Common myeloid progenitor, CD34-positive (primary cell): ENCODE measurements at regions not wholly inside any gene's neighbourhood (a gene's known extent, or its start where the extent isn't known, plus 50 kb on each side); places are given as distances from the start of the nearest gene placed in this dataset.

Experiments used
- CTCF ChIA-PET: fragments of 350-600 bp; sonication (Branson Sonifier 250); formaldehyde crosslinking; loops from one replicate; lab custom pipeline; 2021; ENCODE audit warnings: antibody characterized with exemption; lab: Charles Lee
- POLR2A ChIA-PET: fragments of 350-600 bp; sonication (Branson Sonifier 250); formaldehyde crosslinking; loops from one replicate; lab custom pipeline; 2021; ENCODE audit warnings: antibody characterized with exemption; lab: Charles Lee
- DNase-seq, 3 donors: peaks; one replicate each; pipeline versions ENCODE4 v3.0.0 to v3.0.0-alpha.2; 2013
- H3K27ac ChIP-seq, 2 experiments: 1 replicate in 1 of 2; 2 replicates in 1 of 2; pipeline ENCODE4 v1.7.0; 2013; ENCODE audit warnings: inconsistent platforms in 2 of 2, low read length in 2 of 2, mild to moderate bottlenecking in 2 of 2, low read depth in 1 of 2, moderate library complexity in 1 of 2; ENCODE audit not compliant: severe bottlenecking in 2 of 2, insufficient read depth in 1 of 2, poor library complexity in 1 of 2
- H3K27me3 ChIP-seq, 5 experiments: replicated peaks in 2 of 5; 1 replicate in 3 of 5; 2 replicates in 2 of 5; pipeline versions ENCODE4 v1.6.1 to v1.7.0; 2013; ENCODE audit warnings: low read length in 4 of 5, mild to moderate bottlenecking in 2 of 5, moderate library complexity in 2 of 5, inconsistent platforms in 1 of 5; ENCODE audit not compliant: insufficient read depth in 5 of 5, control insufficient read depth in 4 of 5
- H3K36me3 ChIP-seq, 4 experiments: 1 replicate in 2 of 4; 2 replicates in 2 of 4; pipeline versions ENCODE4 v1.6.1 to v1.7.0; 2013; ENCODE audit warnings: low read length in 3 of 4, control low read depth in 1 of 4, mild to moderate bottlenecking in 1 of 4; ENCODE audit not compliant: control insufficient read depth in 4 of 4, insufficient read depth in 4 of 4
- H3K4me1 ChIP-seq, 4 experiments: 1 replicate in 3 of 4; 2 replicates in 1 of 4; pipeline versions ENCODE4 v1.6.1 to v1.7.1; 2013; ENCODE audit warnings: low read length in 3 of 4, mild to moderate bottlenecking in 3 of 4, control low read depth in 1 of 4, inconsistent platforms in 1 of 4, moderate library complexity in 1 of 4; ENCODE audit not compliant: control insufficient read depth in 4 of 4, insufficient read depth in 4 of 4; ENCODE audit errors: control extremely low read depth in 1 of 4
- H3K4me3 ChIP-seq, 7 experiments: 1 replicate in 4 of 7; 2 replicates in 3 of 7; pipeline versions ENCODE4 v1.5.1 to v1.7.0; 2013; ENCODE audit warnings: mild to moderate bottlenecking in 7 of 7, low read length in 6 of 7, moderate library complexity in 6 of 7, inconsistent platforms in 2 of 7, low read depth in 2 of 7, control low read depth in 1 of 7; ENCODE audit not compliant: insufficient read depth in 4 of 7, control insufficient read depth in 1 of 7; ENCODE audit errors: extremely low read depth in 1 of 7
- H3K9me3 ChIP-seq, 5 experiments: 1 replicate in 4 of 5; 2 replicates in 1 of 5; pipeline versions ENCODE4 v1.6.1 to v1.7.1; 2013; ENCODE audit warnings: low read length in 4 of 5, mild to moderate bottlenecking in 2 of 5, inconsistent platforms in 1 of 5, low read depth in 1 of 5, moderate library complexity in 1 of 5; ENCODE audit not compliant: control insufficient read depth in 4 of 5, insufficient read depth in 2 of 5; ENCODE audit errors: control extremely low read depth in 1 of 5
- WGBS: methylation state at CpG from one replicate; pipeline ENCODE4 v1.1.5; 2013; ENCODE audit not compliant: insufficient coverage; 5-methylcytosine and 5-hydroxymethylcytosine counted together

- no peak overlapping the region for H3K27ac ChIP-seq
- POLR2A ChIA-PET = no interaction called here
- 95% methylated on average over 10 of the region's 13 CpGs for WGBS
- H3K36me3 ChIP-seq = no peaks in the 10 kb centered on the region
- no peaks in the 10 kb centered on the region for H3K4me1 ChIP-seq
- peaks cover 0 to 29% (median 4%) of the 10 kb centered on the region in 5 experiments for H3K27me3 ChIP-seq
- no peak for DNase-seq
- no peak overlapping the region for H3K4me3 ChIP-seq
- CTCF ChIA-PET = no interaction called here
- H3K9me3 ChIP-seq = no peaks in the 10 kb centered on the region
Observed at GRCh38 chr17:79237448-79238053, 162.9 kb downstream of the ENGASE start.

- no peak overlapping the region for H3K4me3 ChIP-seq
- H3K36me3 ChIP-seq = no peaks in the 10 kb centered on the region
- H3K27me3 ChIP-seq = peaks cover 0 to 25% (median 4%) of the 10 kb centered on the region in 5 experiments
- H3K4me1 ChIP-seq = no peaks in the 10 kb centered on the region
- POLR2A ChIA-PET = no interaction called here
- no peak for DNase-seq
- H3K9me3 ChIP-seq = no peaks in the 10 kb centered on the region
- CTCF ChIA-PET = no interaction called here
- no peak overlapping the region for H3K27ac ChIP-seq
- WGBS = 65% methylated on average over 7 of the region's 10 CpGs
Observed at GRCh38 chr17:79235808-79236207, 161.2 kb downstream of the ENGASE start.

GRCh38 chr17:79233916-79234551 is 159.4 kb downstream of the ENGASE start:
- Histone ChIP-seq H3K27me3 (peaks cover 0 to 15% (median 0%) of the 10 kb centered on the region in 5 experiments), H3K4me3 (no peak overlapping the region), H3K27ac (no peak overlapping the region), H3K36me3 (no peaks in the 10 kb centered on the region), H3K9me3 (no peaks in the 10 kb centered on the region), H3K4me1 (no peaks in the 10 kb centered on the region)
- DNase-seq = no peak
- POLR2A ChIA-PET = no interaction called here
- WGBS = 87% methylated on average over 27 of the region's 28 CpGs
- CTCF ChIA-PET = no interaction called here

GRCh38 chr17:79232957-79233356 is 158.3 kb downstream of the ENGASE start:
- 100% methylated on average over 2 of the region's 5 CpGs for WGBS
- ChIA-PET CTCF (no interaction called here), POLR2A (no interaction called here)
- peaks cover 0 to 13% (median 1%) of the 10 kb centered on the region in 5 experiments for H3K27me3 ChIP-seq
- no peaks in the 10 kb centered on the region for H3K36me3 ChIP-seq
- no peaks in the 10 kb centered on the region for H3K4me1 ChIP-seq
- no peak overlapping the region for H3K27ac ChIP-seq
- DNase-seq = no peak
- no peaks in the 10 kb centered on the region for H3K9me3 ChIP-seq
- no peak overlapping the region for H3K4me3 ChIP-seq

- H3K36me3 ChIP-seq = no peaks in the 10 kb centered on the region
- no peak overlapping the region for H3K27ac ChIP-seq
- ChIA-PET CTCF (no interaction called here), POLR2A (no interaction called here)
- 87% methylated on average over 8 of the region's 10 CpGs for WGBS
- no peak for DNase-seq
- H3K4me3 ChIP-seq = no peak overlapping the region
- no peaks in the 10 kb centered on the region for H3K4me1 ChIP-seq
- H3K27me3 ChIP-seq = peaks cover 0 to 20% (median 1%) of the 10 kb centered on the region in 5 experiments
- no peaks in the 10 kb centered on the region for H3K9me3 ChIP-seq
Observed at GRCh38 chr17:79231766-79232287, 157.2 kb downstream of the ENGASE start.

- no peak for DNase-seq
- H3K36me3 ChIP-seq = no peaks in the 10 kb centered on the region
- no peak overlapping the region for H3K4me3 ChIP-seq
- no peak overlapping the region for H3K27ac ChIP-seq
- no peaks in the 10 kb centered on the region for H3K4me1 ChIP-seq
- CTCF ChIA-PET = no interaction called here
- no peaks in the 10 kb centered on the region for H3K9me3 ChIP-seq
- H3K27me3 ChIP-seq = peaks cover 0 to 22% (median 1%) of the 10 kb centered on the region in 5 experiments
- POLR2A ChIA-PET = no interaction called here
- 81% methylated on average over 6 of the region's 7 CpGs for WGBS
Observed at GRCh38 chr17:79230576-79230975, 156.0 kb downstream of the ENGASE start.

- Histone ChIP-seq H3K27ac (no peak overlapping the region), H3K4me1 (peaks cover 0 to under 1% (median under 1%) of the 10 kb centered on the region in 4 experiments), H3K9me3 (no peaks in the 10 kb centered on the region), H3K27me3 (peaks cover 0 to 60% (median 20%) of the 10 kb centered on the region in 5 experiments), H3K36me3 (no peaks in the 10 kb centered on the region), H3K4me3 (no peak overlapping the region)
- ChIA-PET CTCF (no interaction called here), POLR2A (no interaction called here)
- no peak for DNase-seq
- no CpG with 5 or more reads among the region's 2 CpGs for WGBS
Observed at GRCh38 chr17:79226037-79226436, 151.4 kb downstream of the ENGASE start.
